ENCODE measurements at regions not wholly inside any gene's neighbourhood (a gene's known extent, or its start where the extent isn't known, plus 50 kb on each side); places are given as distances from the start of the nearest gene placed in this dataset.

DNA sequence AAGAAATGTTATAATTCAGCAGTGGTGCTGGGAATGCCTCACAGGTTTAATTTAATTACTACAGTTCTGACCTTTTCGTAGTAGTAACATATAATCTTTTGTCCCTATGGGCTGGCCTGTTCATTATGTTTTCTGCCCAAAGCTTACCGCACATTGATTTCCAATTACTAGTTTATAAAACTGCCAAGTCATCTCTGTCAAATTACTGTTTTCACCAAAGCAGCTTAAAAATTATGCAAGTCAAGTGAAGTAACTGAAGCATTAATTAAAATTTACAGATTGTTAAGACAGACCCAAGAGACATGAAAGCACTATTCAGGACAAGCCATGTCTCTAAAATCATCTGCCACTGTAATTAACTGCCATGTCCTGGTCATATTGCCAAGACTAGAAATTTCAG, 93.9 kb upstream of the FTMT start:
- TF ChIP-seq, protein P1, sequence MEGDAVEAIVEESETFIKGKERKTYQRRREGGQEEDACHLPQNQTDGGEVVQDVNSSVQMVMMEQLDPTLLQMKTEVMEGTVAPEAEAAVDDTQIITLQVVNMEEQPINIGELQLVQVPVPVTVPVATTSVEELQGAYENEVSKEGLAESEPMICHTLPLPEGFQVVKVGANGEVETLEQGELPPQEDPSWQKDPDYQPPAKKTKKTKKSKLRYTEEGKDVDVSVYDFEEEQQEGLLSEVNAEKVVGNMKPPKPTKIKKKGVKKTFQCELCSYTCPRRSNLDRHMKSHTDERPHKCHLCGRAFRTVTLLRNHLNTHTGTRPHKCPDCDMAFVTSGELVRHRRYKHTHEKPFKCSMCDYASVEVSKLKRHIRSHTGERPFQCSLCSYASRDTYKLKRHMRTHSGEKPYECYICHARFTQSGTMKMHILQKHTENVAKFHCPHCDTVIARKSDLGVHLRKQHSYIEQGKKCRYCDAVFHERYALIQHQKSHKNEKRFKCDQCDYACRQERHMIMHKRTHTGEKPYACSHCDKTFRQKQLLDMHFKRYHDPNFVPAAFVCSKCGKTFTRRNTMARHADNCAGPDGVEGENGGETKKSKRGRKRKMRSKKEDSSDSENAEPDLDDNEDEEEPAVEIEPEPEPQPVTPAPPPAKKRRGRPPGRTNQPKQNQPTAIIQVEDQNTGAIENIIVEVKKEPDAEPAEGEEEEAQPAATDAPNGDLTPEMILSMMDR (IDR thresholded peaks at IDR 0.05): no peak
- no peaks in the 10 kb centered on the region for H3K9me3 ChIP-seq
- H3K4me1 ChIP-seq: no peaks in the 10 kb centered on the region
- H3K27me3 ChIP-seq: no peaks in the 10 kb centered on the region
- H3K36me3 ChIP-seq: no peaks in the 10 kb centered on the region
- H3K4me3 ChIP-seq: no peak overlapping the region
- intact Hi-C loops (cut with DNase I; ENCODE audit: low total_unique reads): no loop called here
- no peak overlapping the region for H3K27ac ChIP-seq
- DNase-seq: no peak

DNA sequence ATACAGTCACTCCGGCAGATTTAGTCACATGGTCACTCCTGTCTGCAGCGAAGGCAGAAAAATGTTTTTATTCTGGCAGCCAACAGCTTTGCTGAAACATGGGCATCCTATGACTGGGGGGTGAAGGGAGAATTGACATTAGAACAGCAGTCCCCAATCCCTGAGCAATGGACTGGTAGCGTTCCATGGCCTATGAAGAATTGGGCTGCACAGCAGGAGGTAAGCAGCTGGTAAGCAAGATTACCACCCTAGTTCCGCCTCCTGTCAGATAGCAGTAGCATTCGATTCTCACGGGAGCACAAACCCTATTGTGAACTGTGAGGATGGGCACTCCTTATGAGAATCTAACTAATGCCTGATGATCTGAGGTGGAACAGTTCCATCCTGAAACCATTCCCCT, 93.1 kb upstream of the FTMT start:
- H3K4me1 ChIP-seq: no peaks in the 10 kb centered on the region
- intact Hi-C loops (cut with DNase I; ENCODE audit: low total_unique reads): no loop called here
- no peak for DNase-seq
- H3K36me3 ChIP-seq: no peaks in the 10 kb centered on the region
- H3K9me3 ChIP-seq: no peaks in the 10 kb centered on the region
- H3K4me3 ChIP-seq: no peak overlapping the region
- TF ChIP-seq, protein P1 (IDR thresholded peaks at IDR 0.05): no peak
- no peaks in the 10 kb centered on the region for H3K27me3 ChIP-seq
- no peak overlapping the region for H3K27ac ChIP-seq

DNA sequence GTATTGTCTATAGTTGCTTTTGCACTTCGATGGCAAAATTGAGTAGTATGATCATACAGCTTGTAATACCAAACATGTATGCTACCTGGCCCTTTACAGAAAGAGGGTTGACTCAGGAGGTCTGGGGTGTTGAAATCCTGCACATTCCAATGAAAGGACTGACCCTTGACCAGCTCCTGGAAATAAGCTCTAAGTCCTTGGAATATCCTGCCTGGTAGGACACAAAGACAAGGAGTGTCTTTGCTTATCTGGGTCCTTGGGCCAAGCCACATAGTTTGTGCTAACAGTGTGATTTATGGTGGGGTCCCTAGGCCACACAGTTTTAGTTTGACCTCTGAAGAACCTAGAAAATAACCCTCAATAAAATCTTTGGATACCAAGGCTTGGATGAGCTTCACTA, 89.3 kb upstream of the FTMT start:
- Histone ChIP-seq H3K4me3 (no peak overlapping the region), H3K4me1 (no peaks in the 10 kb centered on the region), H3K27ac (no peak overlapping the region), H3K27me3 (no peaks in the 10 kb centered on the region), H3K36me3 (no peaks in the 10 kb centered on the region), H3K9me3 (no peaks in the 10 kb centered on the region)
- TF ChIP-seq, protein P1 (IDR thresholded peaks at IDR 0.05): no peak
- intact Hi-C loops (cut with DNase I; ENCODE audit: low total_unique reads): no loop called here
- no peak for DNase-seq

DNA sequence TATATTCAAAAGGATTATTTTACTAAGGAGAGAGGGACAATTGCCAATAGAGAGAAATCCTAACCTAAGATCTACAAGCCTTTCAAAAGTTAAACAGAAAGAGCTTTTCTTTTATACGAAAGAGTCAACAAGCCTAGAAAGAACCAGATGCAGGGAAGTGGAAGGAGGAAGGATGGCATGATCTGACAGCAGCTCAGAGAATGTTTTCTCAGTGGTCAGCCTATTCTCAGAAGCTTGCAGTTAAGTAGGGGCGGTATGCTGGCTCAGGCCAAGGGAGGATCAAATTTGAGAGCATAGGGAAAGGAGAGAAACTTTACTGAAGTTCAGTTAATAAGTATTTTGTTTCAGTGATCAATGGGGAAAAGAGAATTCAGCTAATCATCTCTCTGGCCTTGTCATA, 88.0 kb upstream of the FTMT start:
- H3K4me1 ChIP-seq: no peaks in the 10 kb centered on the region
- TF ChIP-seq, protein P1 (IDR thresholded peaks at IDR 0.05): no peak
- no peak for DNase-seq
- no peak overlapping the region for H3K4me3 ChIP-seq
- H3K36me3 ChIP-seq: no peaks in the 10 kb centered on the region
- intact Hi-C loops (cut with DNase I; ENCODE audit: low total_unique reads): no loop called here
- H3K27ac ChIP-seq: no peak overlapping the region
- H3K27me3 ChIP-seq: no peaks in the 10 kb centered on the region
- H3K9me3 ChIP-seq: no peaks in the 10 kb centered on the region

DNA sequence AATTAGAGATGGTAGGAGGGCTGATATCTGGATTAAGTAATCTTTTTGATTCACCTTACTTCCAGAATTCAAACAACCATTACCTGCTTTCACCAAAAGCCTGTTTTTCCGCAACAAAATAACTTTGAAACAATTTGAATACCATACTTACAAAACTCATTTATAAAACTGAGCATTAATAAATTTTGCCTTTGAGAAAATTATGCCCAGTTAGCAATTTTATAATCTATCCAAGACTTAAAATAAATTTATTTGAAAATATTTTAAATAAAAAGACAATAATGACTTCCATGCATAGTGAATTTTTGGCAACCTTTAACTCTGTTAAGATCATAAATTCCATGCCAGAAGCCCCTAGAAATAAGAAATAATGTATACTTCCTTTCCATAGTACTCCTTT, 71.3 kb upstream of the FTMT start:
- H3K27me3 ChIP-seq: no peaks in the 10 kb centered on the region
- H3K36me3 ChIP-seq: no peaks in the 10 kb centered on the region
- intact Hi-C loops (cut with DNase I; ENCODE audit: low total_unique reads): no loop called here
- no peaks in the 10 kb centered on the region for H3K4me1 ChIP-seq
- H3K9me3 ChIP-seq: no peaks in the 10 kb centered on the region
- DNase-seq: no peak
- TF ChIP-seq, protein P1 (IDR thresholded peaks at IDR 0.05): no peak
- H3K27ac ChIP-seq: no peak overlapping the region
- no peak overlapping the region for H3K4me3 ChIP-seq

DNA sequence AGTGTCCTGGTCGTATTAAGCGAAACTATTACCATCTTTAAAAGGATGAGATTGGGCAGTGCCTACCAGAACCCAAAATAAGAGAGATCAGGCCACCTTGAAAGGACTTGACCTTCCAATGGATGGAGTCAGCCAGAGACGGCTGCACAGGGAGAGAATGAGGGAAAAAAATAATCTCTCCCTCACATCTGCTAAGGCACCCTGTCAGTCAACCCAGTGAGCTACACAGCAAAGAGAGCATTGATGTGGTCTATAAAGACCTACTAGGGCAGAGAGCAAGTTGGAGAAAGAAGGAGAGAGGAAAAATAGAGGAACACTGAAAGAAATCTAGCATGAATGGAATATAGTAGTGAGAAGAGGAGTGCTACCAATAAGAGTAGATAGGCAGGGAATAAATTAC, 68.0 kb upstream of the FTMT start:
- Histone ChIP-seq H3K27ac (no peak overlapping the region), H3K4me3 (no peak overlapping the region), H3K4me1 (no peaks in the 10 kb centered on the region), H3K36me3 (no peaks in the 10 kb centered on the region), H3K9me3 (no peaks in the 10 kb centered on the region), H3K27me3 (no peaks in the 10 kb centered on the region)
- TF ChIP-seq, protein P1 (IDR thresholded peaks at IDR 0.05): no peak
- DNase-seq: no peak
- intact Hi-C loops (cut with DNase I; ENCODE audit: low total_unique reads): no loop called here
